Ectodermal cell (in vitro differentiated cells): ENCODE measurements at regions not wholly inside any gene's neighbourhood (a gene's known extent, or its start where the extent isn't known, plus 50 kb on each side); places are given as distances from the start of the nearest gene placed in this dataset.

Source experiments
- H3K27ac ChIP-seq: 2 replicates; pipeline ENCODE4 v1.7.0; 2013; ENCODE audit warnings: mild to moderate bottlenecking, low read depth, low read length; ENCODE audit not compliant: insufficient read depth, poor library complexity, severe bottlenecking
- H3K27me3 ChIP-seq: 2 replicates; pipeline ENCODE4 v1.7.0; 2013; ENCODE audit warnings: mild to moderate bottlenecking, low read length; ENCODE audit not compliant: insufficient read depth, control insufficient read depth, poor library complexity, severe bottlenecking
- H3K36me3 ChIP-seq: one replicate; pipeline ENCODE4 v1.7.0; 2013; ENCODE audit warnings: low read length; ENCODE audit not compliant: control insufficient read depth, insufficient read depth
- H3K4me1 ChIP-seq: one replicate; pipeline ENCODE4 v1.7.0; 2013; ENCODE audit warnings: low read length; ENCODE audit not compliant: control insufficient read depth, insufficient read depth
- H3K4me3 ChIP-seq: 2 replicates; pipeline ENCODE4 v1.7.0; 2013; ENCODE audit warnings: low read depth, low read length, control low read depth; ENCODE audit not compliant: insufficient read depth
- H3K9me3 ChIP-seq: 2 replicates; pipeline ENCODE4 v1.7.0; 2013; ENCODE audit warnings: mild to moderate bottlenecking, low read length, moderate library complexity; ENCODE audit not compliant: control insufficient read depth
- WGBS, 2 experiments: methylation state at CpG; one replicate each; pipeline ENCODE4 v1.1.7; 2013; ENCODE audit warnings: missing lambda C conversion rate in 2 of 2; 5-methylcytosine and 5-hydroxymethylcytosine counted together

GRCh38 chr7:131255242-131255641 is 72.4 kb upstream of the MKLN1 start:
- no peaks in the 10 kb centered on the region for H3K9me3 ChIP-seq
- no peak overlapping the region for H3K4me3 ChIP-seq
- H3K27ac ChIP-seq: no peak overlapping the region
- no peaks in the 10 kb centered on the region for H3K27me3 ChIP-seq
- H3K4me1 ChIP-seq: no peaks in the 10 kb centered on the region
- 88 to 94% methylated on average over 1 of the region's 1 CpG for WGBS, 2 experiments
- no peaks in the 10 kb centered on the region for H3K36me3 ChIP-seq

GRCh38 chr7:131261476-131261994 is 66.1 kb upstream of the MKLN1 start:
- no peaks in the 10 kb centered on the region for H3K36me3 ChIP-seq
- WGBS, 2 experiments: 100% methylated on average over 1 of the region's 1 CpG; no CpG with 5 or more reads in 1 of the 2 experiments
- no peaks in the 10 kb centered on the region for H3K4me1 ChIP-seq
- no peaks in the 10 kb centered on the region for H3K9me3 ChIP-seq
- H3K4me3 ChIP-seq: no peak overlapping the region
- no peak overlapping the region for H3K27ac ChIP-seq
- H3K27me3 ChIP-seq: no peaks in the 10 kb centered on the region

- H3K4me1 ChIP-seq: no peaks in the 10 kb centered on the region
- no peaks in the 10 kb centered on the region for H3K36me3 ChIP-seq
- no peak overlapping the region for H3K27ac ChIP-seq
- H3K4me3 ChIP-seq: no peak overlapping the region
- WGBS, 2 experiments: 86 to 87% methylated on average over 4 of the region's 4 CpGs
- H3K27me3 ChIP-seq: no peaks in the 10 kb centered on the region
- no peaks in the 10 kb centered on the region for H3K9me3 ChIP-seq
Observed at GRCh38 chr7:131265227-131265626, 62.4 kb upstream of the MKLN1 start.

GRCh38 chr7:131267631-131268030 is 60.0 kb upstream of the MKLN1 start:
- no peak overlapping the region for H3K4me3 ChIP-seq
- H3K27ac ChIP-seq: no peak overlapping the region
- WGBS, 2 experiments: no CpG with 5 or more reads among the region's 1 CpG
- no peaks in the 10 kb centered on the region for H3K9me3 ChIP-seq
- H3K36me3 ChIP-seq: no peaks in the 10 kb centered on the region
- no peaks in the 10 kb centered on the region for H3K4me1 ChIP-seq
- no peaks in the 10 kb centered on the region for H3K27me3 ChIP-seq

GRCh38 chr7:131268906-131269305 is 58.8 kb upstream of the MKLN1 start:
- Histone ChIP-seq H3K4me1 (no peaks in the 10 kb centered on the region), H3K9me3 (no peaks in the 10 kb centered on the region), H3K27me3 (no peaks in the 10 kb centered on the region), H3K27ac (no peak overlapping the region), H3K4me3 (no peak overlapping the region), H3K36me3 (no peaks in the 10 kb centered on the region)
- WGBS, 2 experiments: 93 to 97% methylated on average over 2 of the region's 2 CpGs

- Histone ChIP-seq H3K4me1 (no peaks in the 10 kb centered on the region), H3K27ac (no peak overlapping the region), H3K9me3 (no peaks in the 10 kb centered on the region), H3K27me3 (no peaks in the 10 kb centered on the region), H3K4me3 (no peak overlapping the region), H3K36me3 (no peaks in the 10 kb centered on the region)
- 100% methylated on average over 1 of the region's 1 CpG for WGBS, 2 experiments
Observed at GRCh38 chr7:131272086-131272485, 55.6 kb upstream of the MKLN1 start.

GRCh38 chr7:131274986-131275385 is 52.7 kb upstream of the MKLN1 start:
- Histone ChIP-seq H3K4me1 (no peaks in the 10 kb centered on the region), H3K27me3 (no peaks in the 10 kb centered on the region), H3K9me3 (no peaks in the 10 kb centered on the region), H3K4me3 (no peak overlapping the region), H3K36me3 (no peaks in the 10 kb centered on the region), H3K27ac (no peak overlapping the region)
- WGBS, 2 experiments: 100% methylated on average over 1 of the region's 2 CpGs

GRCh38 chr7:131276190-131276589 is 51.5 kb upstream of the MKLN1 start:
- Histone ChIP-seq H3K4me3 (no peak overlapping the region), H3K36me3 (no peaks in the 10 kb centered on the region), H3K27me3 (no peaks in the 10 kb centered on the region), H3K4me1 (no peaks in the 10 kb centered on the region), H3K9me3 (no peaks in the 10 kb centered on the region), H3K27ac (no peak overlapping the region)
- WGBS, 2 experiments: 94 to 98% methylated on average over 5 of the region's 5 CpGs

GRCh38 chr7:131276748-131277147 is 50.9 kb upstream of the MKLN1 start:
- no peak overlapping the region for H3K27ac ChIP-seq
- no peaks in the 10 kb centered on the region for H3K36me3 ChIP-seq
- no peak overlapping the region for H3K4me3 ChIP-seq
- H3K9me3 ChIP-seq: no peaks in the 10 kb centered on the region
- whole genome bisulfite sequencing, 2 experiments: 85 to 96% methylated on average over 2 of the region's 2 CpGs
- no peaks in the 10 kb centered on the region for H3K27me3 ChIP-seq
- H3K4me1 ChIP-seq: no peaks in the 10 kb centered on the region
